ENCODE measurements at regions not wholly inside any gene's neighbourhood (a gene's known extent, or its start where the extent isn't known, plus 50 kb on each side); places are given as distances from the start of the nearest gene placed in this dataset.

DNA sequence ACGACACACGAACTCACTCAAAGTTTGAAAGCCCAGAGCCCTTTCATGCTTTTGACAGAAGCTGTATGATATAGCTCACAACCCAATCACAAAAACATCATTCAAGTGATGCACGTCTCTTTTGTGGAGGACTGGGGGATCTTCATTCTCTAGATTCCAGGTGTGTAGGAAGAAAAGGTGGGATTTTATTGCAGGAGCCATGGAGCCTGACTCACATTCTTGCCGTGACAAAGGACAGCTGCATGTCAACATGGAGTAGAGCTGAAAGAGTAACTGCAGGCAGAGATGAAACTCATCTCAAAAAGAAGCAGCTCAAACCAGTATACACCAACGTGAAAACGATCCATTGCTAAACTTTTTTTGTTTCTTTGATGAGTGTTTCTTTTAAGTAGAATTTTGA lies 50.9 kb upstream of the PDE1A start:
- TF ChIP-seq CTCF (IDR thresholded peaks at IDR 0.05 in 2 of 3, conservative IDR thresholded peaks at IDR 0.05 in 1 of 3; ENCODE audit: control insufficient read depth in 2 of 3, extremely low read depth in 1 of 3, insufficient read depth in 1 of 3, low read depth in 3 of 3, low read length in 3 of 3) (no peak), BRCA1 (IDR thresholded peaks at IDR 0.05; ENCODE audit: low read depth, low read length) (no peak), BCL3 (IDR thresholded peaks at IDR 0.05; ENCODE audit: borderline replicate concordance, insufficient read depth, low read depth, low read length, poor library complexity, severe bottlenecking) (no peak)

Measured in GM12878 (cell line).